NCI-H187 treated with DMSO at 0.1 percent for 48 hours (cell line): ENCODE measurements at regions not wholly inside any gene's neighbourhood (a gene's known extent, or its start where the extent isn't known, plus 50 kb on each side); places are given as distances from the start of the nearest gene placed in this dataset.

Source experiments
- DNase-seq: peaks from one replicate; lab custom pipeline; 2025; lab: John Stamatoyannopoulos, UW

- no peak for DNase-seq
Measured at GRCh38 chr12:18970603-18971002, 158.9 kb upstream of the PLEKHA5 start.

DNA sequence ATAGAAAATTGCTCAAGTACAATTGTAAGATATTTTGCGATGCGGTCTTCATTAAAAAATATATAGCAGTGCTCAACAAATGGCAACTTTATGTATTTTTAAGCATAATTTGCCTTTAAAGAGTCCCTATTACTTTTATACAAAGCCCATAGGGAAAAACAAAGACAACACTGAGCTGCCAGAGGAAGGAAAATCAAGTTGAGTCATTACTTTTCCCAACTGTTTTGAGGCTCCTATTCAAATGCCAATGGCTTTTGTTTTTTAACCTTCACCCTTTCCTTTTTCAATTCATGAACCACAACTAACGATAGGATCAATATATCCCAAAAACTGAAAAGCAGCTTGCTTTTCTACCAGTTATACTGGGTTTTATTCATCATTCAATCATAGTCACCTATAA, 157.6 kb upstream of the PLEKHA5 start:
- no peak for DNase-seq

GRCh38 chr12:18975933-18976332, 153.6 kb upstream of the PLEKHA5 start:
- no peak for DNase-seq

GRCh38 chr12:18979401-18980126, 150.0 kb upstream of the PLEKHA5 start:
- no peak for DNase-seq

DNA sequence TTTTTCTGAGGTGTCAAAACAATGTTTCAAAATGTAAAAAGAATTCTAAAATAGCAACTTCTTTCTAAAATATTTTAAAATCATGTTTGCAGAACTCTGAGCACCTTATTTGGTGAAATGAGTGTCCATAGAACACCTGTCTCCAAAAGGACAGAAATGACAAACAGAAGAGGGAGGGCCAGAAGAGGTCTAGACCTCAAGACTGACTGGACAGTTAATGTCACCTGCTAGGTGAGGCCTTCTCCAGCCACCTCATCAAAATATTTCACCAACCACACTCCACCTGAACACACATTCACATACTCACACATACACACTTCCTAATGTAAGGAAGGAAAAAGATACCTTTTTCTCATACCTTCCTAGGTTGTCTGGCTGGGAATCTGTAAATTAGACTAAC, 147.8 kb upstream of the PLEKHA5 start:
- no peak for DNase-seq

DNA sequence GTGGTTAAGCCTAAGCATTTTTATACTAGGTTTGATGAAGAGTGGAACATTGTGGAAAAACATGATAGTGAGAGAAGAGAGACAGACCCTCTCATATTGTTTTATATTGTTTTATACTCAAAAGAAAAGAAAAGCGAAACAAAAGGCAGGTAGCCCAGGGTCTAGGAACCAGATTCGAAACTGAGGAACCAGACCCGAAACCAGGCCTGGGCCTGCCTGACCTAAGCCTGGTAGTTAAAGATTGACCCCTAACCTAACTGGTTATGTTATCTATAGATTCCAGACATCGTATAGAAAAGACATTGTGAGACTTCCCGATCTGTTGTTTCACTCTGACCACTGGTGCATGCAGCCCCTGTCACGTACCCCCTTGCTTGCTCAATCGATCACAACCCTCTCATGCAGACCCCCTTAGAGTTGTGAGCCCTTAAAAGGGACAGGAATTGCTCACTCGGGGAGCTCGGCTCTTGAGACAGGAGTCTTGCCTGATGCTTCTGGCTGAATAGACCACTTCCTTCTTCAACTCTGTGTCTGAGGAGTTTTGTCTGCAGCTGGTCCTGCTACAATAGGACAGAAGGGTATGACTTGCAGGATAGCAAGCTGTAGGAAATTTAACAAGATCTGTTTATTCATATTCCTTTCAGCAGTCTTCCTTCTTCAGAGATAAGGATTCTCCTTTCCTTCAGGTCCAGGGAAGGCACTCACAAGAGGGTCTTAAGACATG, 147.1 kb upstream of the PLEKHA5 start:
- no peak for DNase-seq

DNA sequence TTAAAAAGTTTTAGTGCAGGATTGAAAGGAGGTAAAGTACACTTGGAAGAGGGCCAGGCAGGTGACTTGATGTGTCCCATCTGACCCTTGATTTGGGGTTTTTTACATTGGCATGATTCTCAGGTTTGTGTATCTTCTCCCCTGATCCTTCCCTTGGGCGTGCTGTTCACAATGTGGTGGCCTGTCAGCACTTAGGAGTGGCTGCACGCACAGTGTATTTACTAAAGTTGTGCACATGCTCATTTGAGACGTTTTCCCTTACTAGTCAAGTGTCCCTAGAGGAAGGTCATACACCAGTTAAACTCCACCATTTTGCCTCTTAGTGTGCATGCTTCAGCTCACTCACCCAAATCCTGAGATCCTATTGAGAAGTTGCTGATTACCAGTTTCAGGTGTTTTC, 145.7 kb upstream of the PLEKHA5 start:
- DNase-seq: no peak

GRCh38 chr12:18990856-18991255, 138.7 kb upstream of the PLEKHA5 start:
- DNase-seq: no peak

DNA sequence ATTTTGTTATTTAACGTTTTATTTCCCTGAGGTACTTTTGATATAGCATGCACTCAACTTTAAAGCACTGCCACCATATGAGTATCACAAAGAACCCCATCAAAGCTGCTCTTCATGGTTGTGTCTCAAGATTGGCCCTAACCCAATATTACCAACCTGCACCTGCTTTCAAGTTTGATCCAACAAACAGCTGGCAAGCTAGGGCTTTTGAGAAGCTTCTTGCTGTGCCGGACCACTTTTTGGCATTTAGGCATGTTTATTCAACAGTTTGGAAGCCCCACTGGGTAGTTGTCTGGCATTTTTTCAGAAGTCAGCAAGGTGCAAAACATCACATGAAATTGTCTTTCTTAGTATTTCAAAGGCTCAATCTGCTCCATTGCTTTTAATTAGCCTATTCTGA, 137.2 kb upstream of the PLEKHA5 start:
- DNase-seq: no peak

GRCh38 chr12:18998343-18999261, 130.9 kb upstream of the PLEKHA5 start:
- no peak for DNase-seq

DNA sequence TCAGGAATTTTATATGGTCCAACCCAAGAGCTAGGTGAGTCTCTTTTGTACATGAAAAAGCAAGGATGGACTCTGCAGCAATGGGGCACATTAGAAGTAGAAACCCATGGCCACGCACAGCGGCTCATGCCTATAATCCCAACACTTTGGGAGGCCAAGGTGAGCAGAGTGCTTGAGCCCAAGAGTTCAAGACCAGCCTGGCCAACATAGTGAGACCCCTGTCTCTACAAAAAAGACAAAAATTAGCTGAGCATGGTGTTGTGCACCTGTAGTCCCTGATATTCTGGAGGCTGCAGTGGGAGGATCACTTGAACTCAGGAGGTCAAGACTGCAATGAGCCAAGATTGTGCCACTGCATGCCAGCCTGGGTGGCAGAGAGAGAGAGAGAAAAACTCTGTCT, 128.7 kb upstream of the PLEKHA5 start:
- no peak for DNase-seq

DNA sequence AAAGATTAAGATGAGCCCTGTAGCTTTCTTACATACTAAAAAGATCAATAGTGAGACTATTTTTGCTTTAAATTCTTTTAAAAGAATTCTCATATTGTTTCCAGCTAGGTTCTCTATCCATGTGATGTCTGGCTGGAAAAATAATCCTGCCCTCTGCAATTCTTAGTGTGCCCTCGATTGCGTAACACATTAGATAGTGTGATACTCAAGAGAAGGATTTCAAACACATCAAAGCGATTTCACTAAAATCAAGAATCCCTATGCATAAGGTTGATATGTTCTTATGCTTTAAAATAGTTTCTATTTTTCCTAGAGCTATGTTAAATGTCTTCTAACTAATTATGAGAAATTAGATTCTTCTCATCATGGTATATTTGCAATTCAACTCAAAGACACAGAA, 127.3 kb upstream of the PLEKHA5 start:
- DNase-seq: no peak

DNA sequence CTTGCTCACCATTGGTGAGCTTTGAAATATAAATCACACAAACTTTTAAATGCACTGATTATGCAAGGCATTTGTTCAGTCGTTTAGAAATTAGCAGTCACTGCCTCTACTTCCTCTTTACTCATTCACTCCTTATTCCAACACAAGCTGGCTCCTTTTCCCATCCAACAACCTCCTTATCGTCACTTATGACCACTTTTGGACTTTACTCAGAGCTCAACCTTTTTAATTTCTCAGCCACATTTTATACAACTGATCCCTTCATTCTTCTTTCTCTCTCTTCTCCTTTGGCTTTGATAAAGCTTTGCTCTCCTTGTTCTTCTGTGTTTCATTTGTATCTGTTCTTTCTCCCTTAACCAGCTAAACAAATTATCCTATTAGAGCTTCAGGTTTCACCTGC, 126.4 kb upstream of the PLEKHA5 start:
- no peak for DNase-seq

DNA sequence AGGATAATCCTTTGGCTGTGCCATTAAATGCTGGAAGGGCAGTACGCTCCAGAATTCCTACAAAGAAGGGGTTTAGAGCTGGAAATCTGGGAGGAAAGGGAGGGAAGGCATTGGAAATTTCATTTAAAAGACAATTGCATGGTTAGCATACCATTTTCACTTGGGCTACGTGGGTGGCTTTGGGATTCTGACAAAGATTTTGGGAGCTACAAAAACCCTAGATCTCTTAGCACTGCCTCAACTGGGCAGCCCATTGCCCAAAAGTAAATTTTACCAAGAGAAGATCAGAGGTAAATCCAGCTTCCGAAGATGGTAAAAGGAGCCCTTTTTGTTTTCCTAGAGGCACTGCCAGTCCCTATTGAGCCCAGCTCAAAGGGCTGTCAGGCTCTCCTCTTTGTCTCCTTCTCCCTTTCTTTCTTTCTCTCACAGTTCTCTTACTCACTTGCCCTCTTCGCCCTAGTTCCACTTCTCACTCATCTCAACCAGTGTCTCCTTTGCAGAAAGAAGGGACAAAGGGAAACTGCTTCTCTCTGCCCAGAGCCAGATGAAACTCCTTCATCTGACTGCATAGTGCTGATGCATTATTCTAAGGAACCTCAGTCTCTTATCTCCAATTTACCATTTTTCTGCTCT, 125.4 kb upstream of the PLEKHA5 start:
- DNase-seq: no peak

DNA sequence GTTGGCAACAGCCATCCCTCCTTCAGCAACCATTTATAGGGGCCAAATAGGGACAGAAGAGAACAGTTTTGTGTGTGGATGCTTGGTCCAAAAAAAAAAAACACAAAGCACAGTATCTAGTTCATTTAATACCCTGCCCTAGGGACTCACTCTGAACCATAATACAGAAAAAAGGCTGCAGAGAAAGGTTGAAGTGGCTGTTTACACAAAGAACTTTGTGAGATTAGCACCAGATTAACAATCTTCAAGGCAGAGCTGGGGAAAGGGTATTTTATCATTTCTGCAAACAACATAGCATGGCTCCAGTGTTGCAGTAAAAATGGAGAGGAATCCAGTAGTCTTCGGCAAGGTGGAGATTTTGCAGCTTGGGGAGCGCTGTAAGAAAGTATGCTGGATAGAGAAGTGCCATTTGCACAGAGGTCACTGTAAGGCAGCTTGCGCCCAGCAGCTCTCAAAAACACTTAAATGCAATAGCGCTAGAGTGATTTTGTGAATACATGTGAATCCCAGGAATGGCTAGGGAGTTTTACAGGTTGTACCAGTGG, 124.2 kb upstream of the PLEKHA5 start:
- no peak for DNase-seq

- DNase-seq: no peak
Measured at GRCh38 chr12:19006626-19007137, 122.9 kb upstream of the PLEKHA5 start.

DNA sequence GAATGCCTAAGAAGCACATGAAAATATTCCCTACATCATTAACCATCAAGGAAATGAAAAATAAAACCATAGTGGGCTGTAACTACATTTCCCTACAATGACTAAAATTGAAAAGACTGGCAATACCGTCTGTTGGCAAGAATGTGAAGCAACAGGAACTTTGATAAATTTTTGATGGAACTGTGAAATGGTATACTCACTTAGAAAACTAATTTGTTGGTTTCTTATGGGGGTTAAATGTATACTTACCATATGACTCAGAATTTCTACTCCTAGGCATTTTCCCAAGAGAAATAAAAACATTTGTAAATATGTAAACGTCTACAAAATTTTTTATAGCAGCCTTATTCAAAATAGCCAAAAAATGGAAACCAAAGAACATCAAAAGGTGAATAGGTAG, 121.4 kb upstream of the PLEKHA5 start:
- no peak for DNase-seq

- DNase-seq: no peak
Measured at GRCh38 chr12:19010087-19010486, 119.4 kb upstream of the PLEKHA5 start.

- DNase-seq: no peak
Measured at GRCh38 chr12:19010726-19011125, 118.8 kb upstream of the PLEKHA5 start.

DNA sequence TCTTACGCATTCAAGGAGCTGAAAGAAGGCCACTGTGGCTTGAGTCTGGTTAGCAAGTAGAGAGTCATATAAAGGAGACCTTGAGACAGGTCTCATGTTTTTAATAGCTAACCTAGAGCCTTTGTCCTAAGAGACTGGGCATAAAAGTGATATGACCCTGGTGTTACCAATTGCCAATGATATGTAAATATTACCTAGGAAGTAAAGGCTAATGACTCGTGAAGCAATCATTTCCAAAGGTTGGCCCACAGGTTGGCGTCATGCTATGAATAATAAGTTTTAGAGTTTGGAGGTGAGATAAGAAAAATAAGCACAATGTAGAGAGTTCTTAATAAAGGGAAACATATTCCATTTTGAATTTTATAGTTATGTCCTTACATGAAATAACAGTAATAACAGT, 116.6 kb upstream of the PLEKHA5 start:
- no peak for DNase-seq

DNA sequence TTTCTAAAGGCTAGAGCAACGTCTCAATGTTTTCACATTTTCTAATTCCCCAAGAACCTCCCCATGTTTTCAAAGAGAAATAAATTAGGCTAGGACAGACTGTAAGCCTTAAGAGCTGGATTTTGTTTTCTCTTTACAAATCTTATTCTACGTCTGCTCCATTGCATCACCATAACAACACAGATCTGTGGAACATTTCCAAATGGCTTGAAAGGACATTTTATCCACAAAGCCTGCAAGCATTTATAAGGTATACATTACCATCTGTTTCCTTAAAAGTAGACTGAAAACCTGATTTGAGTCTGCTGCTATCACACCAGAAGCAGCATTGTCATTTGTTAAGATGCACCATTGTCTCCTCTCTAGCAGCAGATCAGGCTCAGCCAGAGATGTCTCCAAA, 115.3 kb upstream of the PLEKHA5 start:
- no peak for DNase-seq

- DNase-seq: no peak
Measured at GRCh38 chr12:19015285-19015684, 114.2 kb upstream of the PLEKHA5 start.
